ENCODE measurements at regions not wholly inside any gene's neighbourhood (a gene's known extent, or its start where the extent isn't known, plus 50 kb on each side); places are given as distances from the start of the nearest gene placed in this dataset.
"Not testable (repeated sequence)": the region's sequence is repeated elsewhere in the genome, so short reads cannot be mapped to it uniquely, and the experiment has no call there.

GRCh38 chr1:121080197-121080903 is 103.8 kb downstream of the FAM72B start:
- H3K4me3 ChIP-seq (ENCODE audit: low read length); H3K4me1 ChIP-seq (ENCODE audit: control insufficient read depth, insufficient read depth, low read length); H3K27ac ChIP-seq (ENCODE audit: low read depth, low read length); H3K9ac ChIP-seq (ENCODE audit: low read length); H3K36me3 ChIP-seq (ENCODE audit: control insufficient read depth, insufficient read depth, low read length); H3K27me3 ChIP-seq (ENCODE audit: control insufficient read depth, insufficient read depth, low read length): not testable (repeated sequence)

DNA sequence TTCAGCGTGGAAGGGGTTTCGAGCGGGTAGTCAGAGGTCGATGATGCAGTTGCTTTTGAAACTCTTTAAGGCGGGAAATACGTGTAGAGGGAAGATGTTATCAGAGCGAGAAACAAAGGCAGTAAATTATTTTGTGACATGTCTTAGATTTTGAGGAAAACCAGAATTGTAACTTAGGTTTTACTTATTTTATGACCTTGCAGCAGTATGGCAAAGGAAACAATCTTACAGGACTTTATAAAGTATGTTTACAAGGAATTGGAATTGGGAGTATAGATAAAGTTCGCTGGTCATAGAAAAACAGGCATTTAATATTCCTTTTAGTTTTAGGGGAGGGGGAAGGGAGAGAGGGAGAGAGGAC is 103.3 kb downstream of the FAM72B start:
- not testable (repeated sequence) for H3K9ac ChIP-seq (ENCODE audit: low read length); H3K4me3 ChIP-seq (ENCODE audit: low read length); H3K27me3 ChIP-seq (ENCODE audit: control insufficient read depth, insufficient read depth, low read length); H3K27ac ChIP-seq (ENCODE audit: low read depth, low read length); H3K4me1 ChIP-seq (ENCODE audit: control insufficient read depth, insufficient read depth, low read length); H3K36me3 ChIP-seq (ENCODE audit: control insufficient read depth, insufficient read depth, low read length)

- not testable (repeated sequence) for H3K27me3 ChIP-seq (ENCODE audit: control insufficient read depth, insufficient read depth, low read length); H3K27ac ChIP-seq (ENCODE audit: low read depth, low read length); H3K4me1 ChIP-seq (ENCODE audit: control insufficient read depth, insufficient read depth, low read length); H3K36me3 ChIP-seq (ENCODE audit: control insufficient read depth, insufficient read depth, low read length); H3K4me3 ChIP-seq (ENCODE audit: low read length); H3K9ac ChIP-seq (ENCODE audit: low read length)
These were observed 102.4 kb downstream of the FAM72B start for GRCh38 chr1:121081625-121082199.

- not testable (repeated sequence) for H3K9ac ChIP-seq (ENCODE audit: low read length); H3K27me3 ChIP-seq (ENCODE audit: control insufficient read depth, insufficient read depth, low read length); H3K4me3 ChIP-seq (ENCODE audit: low read length)
These were observed 101.1 kb downstream of the FAM72B start for GRCh38 chr1:121082995-121083394.

DNA sequence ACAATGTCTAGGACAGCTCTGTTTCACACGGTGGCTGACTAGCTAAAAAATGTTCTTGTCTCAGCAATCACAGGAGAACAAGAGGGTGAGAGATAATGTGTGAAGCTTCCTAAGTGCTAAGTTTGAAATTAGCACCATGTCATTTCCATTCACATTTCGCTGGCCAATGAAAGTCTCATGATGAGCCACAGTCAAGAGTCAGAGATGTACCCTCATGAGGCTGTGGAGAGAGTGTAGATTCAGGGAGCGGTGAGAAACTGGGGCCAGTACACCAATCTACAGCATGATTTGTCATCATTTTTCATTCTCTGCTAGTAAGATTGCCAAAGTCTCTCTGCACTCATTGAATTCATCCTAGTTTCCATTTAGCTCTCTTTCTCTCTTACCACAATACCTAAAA is 97.9 kb downstream of the FAM72B start:
- not testable (repeated sequence) for H3K4me3 ChIP-seq (ENCODE audit: low read length); H3K27ac ChIP-seq (ENCODE audit: low read depth, low read length); H3K36me3 ChIP-seq (ENCODE audit: control insufficient read depth, insufficient read depth, low read length); H3K9ac ChIP-seq (ENCODE audit: low read length); H3K4me1 ChIP-seq (ENCODE audit: control insufficient read depth, insufficient read depth, low read length); H3K27me3 ChIP-seq (ENCODE audit: control insufficient read depth, insufficient read depth, low read length)

More at GRCh38 chr1:121082995-121083394, 101.1 kb downstream of the FAM72B start:
- H3K4me1 ChIP-seq (ENCODE audit: control insufficient read depth, insufficient read depth, low read length); H3K27ac ChIP-seq (ENCODE audit: low read depth, low read length); H3K36me3 ChIP-seq (ENCODE audit: control insufficient read depth, insufficient read depth, low read length): not testable (repeated sequence)

DNA sequence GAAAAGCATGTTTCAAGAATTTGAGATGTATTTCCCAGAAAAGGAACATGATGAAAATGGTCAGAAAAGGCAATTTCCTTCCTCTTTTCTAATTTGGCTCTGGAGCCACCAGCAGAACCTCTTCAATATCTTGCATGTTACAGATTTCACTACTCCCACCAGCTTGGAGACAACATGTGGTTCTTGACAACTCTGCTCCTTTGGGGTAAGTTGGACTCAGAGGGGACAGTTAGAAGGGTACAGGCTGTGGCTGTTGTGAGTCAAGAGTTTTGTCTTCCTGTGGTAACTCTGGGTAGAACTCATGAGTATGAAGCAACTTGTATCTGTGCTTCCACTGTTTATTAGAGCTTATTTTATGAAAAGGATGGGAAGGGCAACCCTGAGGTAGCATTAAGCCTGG is 96.9 kb downstream of the FAM72B start:
- H3K9ac ChIP-seq (ENCODE audit: low read length) = not testable (repeated sequence)

DNA sequence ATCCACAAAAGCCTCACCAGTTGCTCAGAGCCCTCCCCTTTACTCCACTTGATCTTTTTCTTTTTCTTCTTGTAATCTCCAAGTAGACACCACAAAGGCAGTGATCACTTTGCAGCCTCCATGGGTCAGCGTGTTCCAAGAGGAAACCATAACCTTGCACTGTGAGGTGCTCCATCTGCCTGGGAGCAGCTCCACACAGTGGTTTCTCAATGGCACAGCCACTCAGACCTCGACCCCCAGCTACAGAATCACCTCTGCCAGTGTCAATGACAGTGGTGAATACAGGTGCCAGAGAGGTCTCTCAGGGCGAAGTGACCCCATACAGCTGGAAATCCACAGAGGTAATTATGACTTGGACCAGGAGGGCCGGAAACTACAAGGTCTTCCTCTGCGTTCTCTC is 95.6 kb downstream of the FAM72B start:
- H3K9ac ChIP-seq (ENCODE audit: low read length) = not testable (repeated sequence)

More for the DNA sequence above, 96.9 kb downstream of the FAM72B start:
- H3K27ac ChIP-seq (ENCODE audit: low read depth, low read length); H3K27me3 ChIP-seq (ENCODE audit: control insufficient read depth, insufficient read depth, low read length); H3K4me1 ChIP-seq (ENCODE audit: control insufficient read depth, insufficient read depth, low read length); H3K36me3 ChIP-seq (ENCODE audit: control insufficient read depth, insufficient read depth, low read length); H3K4me3 ChIP-seq (ENCODE audit: low read length): not testable (repeated sequence)

GRCh38 chr1:121092329-121092968 is 91.7 kb downstream of the FAM72B start:
- H3K4me3 ChIP-seq (ENCODE audit: low read length); H3K4me1 ChIP-seq (ENCODE audit: control insufficient read depth, insufficient read depth, low read length); H3K9ac ChIP-seq (ENCODE audit: low read length); H3K27me3 ChIP-seq (ENCODE audit: control insufficient read depth, insufficient read depth, low read length); H3K27ac ChIP-seq (ENCODE audit: low read depth, low read length); H3K36me3 ChIP-seq (ENCODE audit: control insufficient read depth, insufficient read depth, low read length): not testable (repeated sequence)

More for the DNA sequence above, 95.6 kb downstream of the FAM72B start:
- not testable (repeated sequence) for H3K4me3 ChIP-seq (ENCODE audit: low read length); H3K27me3 ChIP-seq (ENCODE audit: control insufficient read depth, insufficient read depth, low read length); H3K36me3 ChIP-seq (ENCODE audit: control insufficient read depth, insufficient read depth, low read length); H3K27ac ChIP-seq (ENCODE audit: low read depth, low read length); H3K4me1 ChIP-seq (ENCODE audit: control insufficient read depth, insufficient read depth, low read length)

GRCh38 chr1:121095014-121095413 is 89.1 kb downstream of the FAM72B start:
- not testable (repeated sequence) for H3K27ac ChIP-seq (ENCODE audit: low read depth, low read length); H3K36me3 ChIP-seq (ENCODE audit: control insufficient read depth, insufficient read depth, low read length); H3K4me1 ChIP-seq (ENCODE audit: control insufficient read depth, insufficient read depth, low read length); H3K27me3 ChIP-seq (ENCODE audit: control insufficient read depth, insufficient read depth, low read length); H3K9ac ChIP-seq (ENCODE audit: low read length); H3K4me3 ChIP-seq (ENCODE audit: low read length)

DNA sequence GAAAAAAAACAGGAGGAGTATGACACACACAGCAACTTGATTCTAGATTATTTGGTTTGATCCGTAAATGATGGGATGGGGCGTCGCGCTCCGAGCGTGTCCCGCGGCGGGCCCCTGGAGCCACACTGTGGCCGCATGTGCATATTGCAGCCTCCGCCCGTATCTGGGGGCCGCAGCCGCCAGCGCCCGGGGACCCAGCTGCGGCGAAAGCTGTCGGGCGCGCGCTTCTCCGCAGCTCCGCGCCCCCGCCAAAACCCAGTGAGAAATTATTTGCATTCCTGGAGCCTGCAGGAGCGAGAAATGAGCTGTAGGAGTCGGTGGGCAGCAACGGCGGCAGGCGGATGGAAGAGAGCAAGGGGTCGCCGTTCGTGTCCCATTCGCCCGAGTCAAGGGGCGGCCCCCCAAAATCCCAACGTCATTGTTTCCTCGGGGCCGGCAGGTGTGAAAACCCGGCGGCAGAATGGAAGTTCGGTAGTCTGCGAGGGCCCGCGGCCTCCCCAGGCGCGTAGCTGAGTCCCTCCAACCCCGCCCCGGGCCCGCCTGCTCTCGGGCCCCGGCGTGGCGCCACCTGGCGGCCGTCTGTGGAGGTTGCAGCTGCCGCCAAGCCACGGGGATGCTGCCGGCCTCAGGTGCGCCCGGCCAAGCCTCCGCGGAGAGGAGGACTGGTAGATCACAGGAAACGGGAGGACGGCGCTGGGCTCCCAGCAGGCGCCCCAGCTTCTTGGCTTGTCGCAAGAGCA is 86.8 kb downstream of the FAM72B start:
- not testable (repeated sequence) for H3K4me1 ChIP-seq (ENCODE audit: control insufficient read depth, insufficient read depth, low read length); H3K36me3 ChIP-seq (ENCODE audit: control insufficient read depth, insufficient read depth, low read length); H3K9ac ChIP-seq (ENCODE audit: low read length); H3K27me3 ChIP-seq (ENCODE audit: control insufficient read depth, insufficient read depth, low read length); H3K4me3 ChIP-seq (ENCODE audit: low read length)
- H3K27ac ChIP-seq (ENCODE audit: low read depth, low read length) = peak overlapping the region; percentile 55

DNA sequence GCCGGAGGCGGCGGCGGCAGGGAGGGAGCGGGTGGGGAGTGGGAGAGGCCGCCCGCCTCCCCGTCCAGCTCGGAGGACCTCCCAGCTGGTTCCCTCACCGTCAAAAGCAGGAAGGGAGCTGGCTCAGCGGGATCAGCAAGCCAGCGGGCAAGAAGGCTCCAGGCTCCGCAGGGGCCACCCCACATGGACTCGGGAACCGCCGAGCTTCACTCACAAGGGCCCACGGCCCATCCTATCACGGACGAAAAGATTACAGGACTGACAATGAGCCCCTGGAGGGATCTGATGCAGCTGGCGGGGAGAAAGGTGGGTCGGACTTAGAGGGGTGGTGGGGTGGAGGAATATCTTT is 86.3 kb downstream of the FAM72B start:
- H3K9ac ChIP-seq (ENCODE audit: low read length); H3K27me3 ChIP-seq (ENCODE audit: control insufficient read depth, insufficient read depth, low read length); H3K27ac ChIP-seq (ENCODE audit: low read depth, low read length); H3K4me1 ChIP-seq (ENCODE audit: control insufficient read depth, insufficient read depth, low read length); H3K4me3 ChIP-seq (ENCODE audit: low read length); H3K36me3 ChIP-seq (ENCODE audit: control insufficient read depth, insufficient read depth, low read length): not testable (repeated sequence)

- not testable (repeated sequence) for H3K36me3 ChIP-seq (ENCODE audit: control insufficient read depth, insufficient read depth, low read length); H3K4me1 ChIP-seq (ENCODE audit: control insufficient read depth, insufficient read depth, low read length); H3K4me3 ChIP-seq (ENCODE audit: low read length); H3K27ac ChIP-seq (ENCODE audit: low read depth, low read length); H3K9ac ChIP-seq (ENCODE audit: low read length); H3K27me3 ChIP-seq (ENCODE audit: control insufficient read depth, insufficient read depth, low read length)
These were observed 75.1 kb downstream of the FAM72B start for GRCh38 chr1:121109025-121109424.
